ENCODE measurements at regions not wholly inside any gene's neighbourhood (a gene's known extent, or its start where the extent isn't known, plus 50 kb on each side); places are given as distances from the start of the nearest gene placed in this dataset.

DNA sequence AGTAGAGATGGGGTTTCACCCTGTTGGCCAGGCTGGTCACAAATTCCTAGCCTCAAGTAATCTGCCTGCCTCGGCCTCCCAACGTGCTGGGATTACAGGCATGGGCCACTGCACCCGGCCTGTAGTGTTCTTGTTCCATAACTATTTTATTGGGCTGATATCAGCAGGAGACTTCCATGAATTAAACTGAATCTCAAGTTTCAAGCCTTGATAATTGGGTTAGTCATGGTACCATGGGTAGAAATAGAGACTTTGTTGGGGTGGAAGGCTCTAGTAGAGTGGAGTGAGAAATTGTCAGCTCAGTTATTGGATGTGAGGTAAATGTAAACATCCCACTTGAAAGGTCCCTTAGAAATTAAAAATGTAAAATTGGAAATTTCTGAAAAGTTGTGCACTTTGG is 419.1 kb downstream of the ADGRL2 start:
- 84 to 98% (median 90%) methylated on average over 3 of the region's 3 CpGs for WGBS, 5 donors
- Histone ChIP-seq H3K27ac (no peak overlapping the region), H3K36me3 (no peaks in the 10 kb centered on the region), H3K27me3 (no peaks in the 10 kb centered on the region), H3K4me1 (no peaks in the 10 kb centered on the region), H3K4me3 (no peak overlapping the region), H3K9me3 (no peaks in the 10 kb centered on the region)
- intact Hi-C loops (cut with DNase I; ENCODE audit: low total_unique reads) = no loop called here
- DNase-seq = no peak
- TF ChIP-seq EP300 (IDR thresholded peaks at IDR 0.05) (no peak), POLR2AphosphoS5 (IDR thresholded peaks at IDR 0.05) (no peak), POLR2A (IDR thresholded peaks at IDR 0.05) (no peak)
- TF ChIP-seq, protein P1, sequence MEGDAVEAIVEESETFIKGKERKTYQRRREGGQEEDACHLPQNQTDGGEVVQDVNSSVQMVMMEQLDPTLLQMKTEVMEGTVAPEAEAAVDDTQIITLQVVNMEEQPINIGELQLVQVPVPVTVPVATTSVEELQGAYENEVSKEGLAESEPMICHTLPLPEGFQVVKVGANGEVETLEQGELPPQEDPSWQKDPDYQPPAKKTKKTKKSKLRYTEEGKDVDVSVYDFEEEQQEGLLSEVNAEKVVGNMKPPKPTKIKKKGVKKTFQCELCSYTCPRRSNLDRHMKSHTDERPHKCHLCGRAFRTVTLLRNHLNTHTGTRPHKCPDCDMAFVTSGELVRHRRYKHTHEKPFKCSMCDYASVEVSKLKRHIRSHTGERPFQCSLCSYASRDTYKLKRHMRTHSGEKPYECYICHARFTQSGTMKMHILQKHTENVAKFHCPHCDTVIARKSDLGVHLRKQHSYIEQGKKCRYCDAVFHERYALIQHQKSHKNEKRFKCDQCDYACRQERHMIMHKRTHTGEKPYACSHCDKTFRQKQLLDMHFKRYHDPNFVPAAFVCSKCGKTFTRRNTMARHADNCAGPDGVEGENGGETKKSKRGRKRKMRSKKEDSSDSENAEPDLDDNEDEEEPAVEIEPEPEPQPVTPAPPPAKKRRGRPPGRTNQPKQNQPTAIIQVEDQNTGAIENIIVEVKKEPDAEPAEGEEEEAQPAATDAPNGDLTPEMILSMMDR (IDR thresholded peaks at IDR 0.05) = no peak

DNA sequence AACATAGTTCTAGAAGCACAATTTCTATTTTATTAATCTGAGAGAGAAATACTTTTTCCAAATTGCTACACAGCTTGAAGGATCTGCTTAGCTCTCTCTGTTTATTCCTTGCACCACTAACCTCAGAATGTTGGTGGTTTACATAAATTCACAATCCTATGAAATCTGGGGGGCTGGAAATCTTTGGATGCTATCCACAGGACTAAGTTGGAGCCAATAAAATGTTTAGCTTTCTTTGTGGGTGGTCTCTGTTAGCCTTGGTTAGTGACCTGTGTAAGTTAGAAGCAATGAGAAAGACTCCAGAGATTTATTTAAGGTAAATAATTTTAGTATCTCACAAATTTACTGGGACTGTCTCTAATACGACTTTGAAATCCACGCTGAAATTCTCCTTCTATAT is 418.1 kb downstream of the ADGRL2 start:
- no peaks in the 10 kb centered on the region for H3K27me3 ChIP-seq
- H3K4me3 ChIP-seq = no peak overlapping the region
- TF ChIP-seq POLR2AphosphoS5 (IDR thresholded peaks at IDR 0.05) (no peak), EP300 (IDR thresholded peaks at IDR 0.05) (no peak), POLR2A (IDR thresholded peaks at IDR 0.05) (no peak)
- TF ChIP-seq, protein P1 (IDR thresholded peaks at IDR 0.05) = no peak
- H3K27ac ChIP-seq = no peak overlapping the region
- H3K9me3 ChIP-seq = no peaks in the 10 kb centered on the region
- WGBS, 5 donors = 69 to 81% (median 74%) methylated on average over 2 of the region's 2 CpGs
- no peaks in the 10 kb centered on the region for H3K36me3 ChIP-seq
- DNase-seq = no peak
- H3K4me1 ChIP-seq = no peaks in the 10 kb centered on the region
- intact Hi-C loops (cut with DNase I; ENCODE audit: low total_unique reads) = no loop called here

DNA sequence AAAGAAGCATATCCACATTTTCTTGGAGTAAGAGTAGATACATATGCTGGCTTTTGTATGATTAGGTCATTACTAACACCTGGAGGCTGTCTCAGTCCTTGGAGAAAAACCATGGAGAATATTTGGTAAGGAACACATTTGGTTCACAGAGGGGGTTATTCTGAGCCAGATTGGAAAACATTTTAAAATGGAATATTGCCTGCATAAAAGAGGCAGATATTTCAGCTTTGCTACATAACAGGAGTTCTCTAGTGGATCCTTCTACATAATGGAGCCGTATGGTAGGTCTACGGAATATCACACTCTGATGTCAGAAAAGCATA is 415.1 kb downstream of the ADGRL2 start:
- intact Hi-C loops (cut with DNase I; ENCODE audit: low total_unique reads) = no loop called here

GRCh38 chr1:82215056-82215852 is 414.5 kb downstream of the ADGRL2 start:
- 79 to 90% (median 87%) methylated on average over 11 of the region's 11 CpGs for WGBS, 5 donors
- no peaks in the 10 kb centered on the region for H3K4me1 ChIP-seq
- H3K4me3 ChIP-seq = no peak overlapping the region
- H3K9me3 ChIP-seq = no peaks in the 10 kb centered on the region
- H3K27ac ChIP-seq = no peak overlapping the region
- TF ChIP-seq EP300 (IDR thresholded peaks at IDR 0.05) = no peak
- TF ChIP-seq POLR2A (IDR thresholded peaks at IDR 0.05) = no peak
- TF ChIP-seq, protein P1 (IDR thresholded peaks at IDR 0.05) = no peak
- TF ChIP-seq POLR2AphosphoS5 (IDR thresholded peaks at IDR 0.05) = no peak
- intact Hi-C loops (cut with DNase I; ENCODE audit: low total_unique reads) = no loop called here
- no peaks in the 10 kb centered on the region for H3K36me3 ChIP-seq
- DNase-seq = peak in 1 of 2 donors; percentile 40
- no peaks in the 10 kb centered on the region for H3K27me3 ChIP-seq

More for the DNA sequence above, 415.1 kb downstream of the ADGRL2 start:
- Histone ChIP-seq H3K36me3 (no peaks in the 10 kb centered on the region), H3K4me3 (no peak overlapping the region), H3K27ac (no peak overlapping the region), H3K9me3 (no peaks in the 10 kb centered on the region), H3K27me3 (no peaks in the 10 kb centered on the region), H3K4me1 (no peaks in the 10 kb centered on the region)
- peak in 1 of 2 donors; percentile 13 for DNase-seq
- 67 to 92% (median 75%) methylated on average over 2 of the region's 2 CpGs for WGBS, 5 donors
- TF ChIP-seq, protein P1 (IDR thresholded peaks at IDR 0.05) = no peak
- TF ChIP-seq POLR2A (IDR thresholded peaks at IDR 0.05) = no peak
- no peak for TF ChIP-seq EP300 (IDR thresholded peaks at IDR 0.05)
- TF ChIP-seq POLR2AphosphoS5 (IDR thresholded peaks at IDR 0.05) = no peak

Data from stomach (tissue), 8 donors.